Fibroblast of villous mesenchyme (primary cell): ENCODE measurements at regions not wholly inside any gene's neighbourhood (a gene's known extent, or its start where the extent isn't known, plus 50 kb on each side); places are given as distances from the start of the nearest gene placed in this dataset.

Experiments used
- DNase-seq: peaks from one replicate; pipeline ENCODE4 v3.0.0-alpha.2; 2010; ENCODE audit warnings: low read depth
- H3K4me3 ChIP-seq: 2 replicates; pipeline ENCODE4 v1.5.1; 2011; ENCODE audit warnings: low read depth, mild to moderate bottlenecking, low read length
- TF ChIP-seq, protein P1 (sequence below): IDR thresholded peaks from 2 replicates; pipeline ENCODE4 v1.5.1; 2012; ENCODE audit warnings: low read depth, mild to moderate bottlenecking, low read length; ENCODE audit not compliant: insufficient read depth

DNA sequence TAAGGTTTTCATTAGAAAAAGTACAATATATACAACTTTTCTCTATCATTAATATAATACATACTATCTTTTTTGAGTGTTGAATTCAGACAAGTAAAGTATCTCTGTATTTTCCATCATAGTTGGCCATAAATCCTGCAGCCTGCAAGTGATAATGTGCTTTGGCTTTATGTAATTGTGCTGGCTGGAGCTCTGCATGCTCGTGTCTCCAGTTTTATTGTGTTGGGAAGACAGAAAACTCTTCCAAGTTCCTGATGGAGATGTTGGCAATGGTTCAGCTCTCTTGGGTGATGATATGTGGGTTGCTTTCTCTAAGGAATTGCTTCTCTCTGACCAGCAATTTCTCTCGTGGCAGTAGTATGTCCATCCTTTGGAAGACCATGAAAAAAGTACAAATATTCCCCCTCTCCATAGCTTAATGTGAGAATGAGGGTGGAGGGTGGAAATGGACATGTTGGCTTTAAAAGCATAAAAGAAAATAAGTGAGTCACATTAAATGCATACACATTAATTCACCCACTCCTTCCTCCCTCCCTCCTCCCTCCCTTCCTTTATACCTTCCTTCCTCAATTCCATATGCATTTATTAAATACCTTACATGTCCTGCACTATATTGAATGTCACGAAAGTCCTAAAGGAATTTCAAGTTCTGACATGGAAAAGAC, 344.2 kb downstream of the MTX2 start:
- TF ChIP-seq, protein P1, sequence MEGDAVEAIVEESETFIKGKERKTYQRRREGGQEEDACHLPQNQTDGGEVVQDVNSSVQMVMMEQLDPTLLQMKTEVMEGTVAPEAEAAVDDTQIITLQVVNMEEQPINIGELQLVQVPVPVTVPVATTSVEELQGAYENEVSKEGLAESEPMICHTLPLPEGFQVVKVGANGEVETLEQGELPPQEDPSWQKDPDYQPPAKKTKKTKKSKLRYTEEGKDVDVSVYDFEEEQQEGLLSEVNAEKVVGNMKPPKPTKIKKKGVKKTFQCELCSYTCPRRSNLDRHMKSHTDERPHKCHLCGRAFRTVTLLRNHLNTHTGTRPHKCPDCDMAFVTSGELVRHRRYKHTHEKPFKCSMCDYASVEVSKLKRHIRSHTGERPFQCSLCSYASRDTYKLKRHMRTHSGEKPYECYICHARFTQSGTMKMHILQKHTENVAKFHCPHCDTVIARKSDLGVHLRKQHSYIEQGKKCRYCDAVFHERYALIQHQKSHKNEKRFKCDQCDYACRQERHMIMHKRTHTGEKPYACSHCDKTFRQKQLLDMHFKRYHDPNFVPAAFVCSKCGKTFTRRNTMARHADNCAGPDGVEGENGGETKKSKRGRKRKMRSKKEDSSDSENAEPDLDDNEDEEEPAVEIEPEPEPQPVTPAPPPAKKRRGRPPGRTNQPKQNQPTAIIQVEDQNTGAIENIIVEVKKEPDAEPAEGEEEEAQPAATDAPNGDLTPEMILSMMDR, result no peak
- peak; percentile 19 for DNase-seq
- no peak overlapping the region for H3K4me3 ChIP-seq

DNA sequence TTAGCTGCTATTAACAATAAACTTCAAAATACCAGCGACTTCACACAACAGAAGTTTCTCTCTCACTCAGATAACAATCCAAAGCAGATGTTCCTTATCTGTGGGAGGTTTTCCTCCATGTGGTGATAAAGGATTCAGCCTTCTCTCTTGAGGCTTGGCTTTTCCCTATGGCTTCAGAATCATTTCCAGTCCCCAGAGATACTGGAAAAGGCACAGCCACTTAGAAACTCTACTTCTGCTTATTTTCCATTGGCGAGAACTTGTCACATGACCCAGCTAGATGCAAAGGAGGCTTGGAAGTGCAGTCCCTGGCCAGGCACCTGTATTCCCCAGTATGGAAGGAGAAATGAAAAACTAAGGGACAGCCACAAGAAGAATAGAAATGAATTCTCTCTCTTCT, 344.8 kb downstream of the MTX2 start:
- H3K4me3 ChIP-seq, result no peak overlapping the region
- peak; percentile 6 for DNase-seq
- TF ChIP-seq, protein P1, result no peak

GRCh38 chr2:176614930-176615329, 345.7 kb downstream of the MTX2 start:
- TF ChIP-seq, protein P1, result no peak
- DNase-seq, result no peak
- H3K4me3 ChIP-seq, result no peak overlapping the region

DNA sequence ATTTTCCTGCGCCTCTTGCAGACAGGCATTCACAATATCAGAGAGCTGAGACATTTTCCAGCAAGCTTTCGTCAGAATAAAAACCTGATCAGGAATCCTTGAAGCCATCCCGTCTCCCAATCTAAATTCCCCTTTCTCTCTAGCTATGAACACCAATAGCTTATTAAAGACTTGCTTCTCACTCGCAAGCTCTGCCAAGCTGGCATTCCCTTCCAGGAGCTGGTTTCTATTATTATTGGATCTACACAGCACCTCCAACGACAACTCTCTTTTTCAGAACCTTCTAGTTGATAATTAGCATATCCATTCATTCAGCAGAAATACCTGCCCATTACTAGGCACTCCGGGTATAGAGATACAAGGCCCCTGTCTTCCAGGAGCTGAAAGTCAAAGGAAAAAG, 350.3 kb downstream of the MTX2 start:
- TF ChIP-seq, protein P1, result no peak
- DNase-seq, result no peak
- no peak overlapping the region for H3K4me3 ChIP-seq

GRCh38 chr2:176621350-176621749, 352.1 kb downstream of the MTX2 start:
- no peak overlapping the region for H3K4me3 ChIP-seq
- DNase-seq, result no peak
- TF ChIP-seq, protein P1, result no peak

- no peak overlapping the region for H3K4me3 ChIP-seq
- TF ChIP-seq, protein P1, result no peak
- DNase-seq, result no peak
These were observed 353.6 kb downstream of the MTX2 start for GRCh38 chr2:176622792-176623191.

- no peak overlapping the region for H3K4me3 ChIP-seq
- TF ChIP-seq, protein P1, result no peak
- DNase-seq, result no peak
These were observed 357.6 kb downstream of the MTX2 start for GRCh38 chr2:176626796-176627195.
